ENCODE measurements at regions not wholly inside any gene's neighbourhood (a gene's known extent, or its start where the extent isn't known, plus 50 kb on each side); places are given as distances from the start of the nearest gene placed in this dataset.
A peak's percentile ranks its signal among the peaks of the same experiment; 100 is the strongest.
"Not testable (repeated sequence)": the region's sequence is repeated elsewhere in the genome, so short reads cannot be mapped to it uniquely, and the experiment has no call there.

GRCh38 chr7:79979437-79979836, 155.2 kb upstream of the GNAI1 start:
- DNase-seq: no peak
- no peak for ATAC-seq
- peaks cover 5% of the 10 kb centered on the region for H3K4me1 Mint-ChIP-seq
- intact Hi-C loops (cut with DNase I, micrococcal nuclease): no loop called here
- no peak overlapping the region for H3K4me3 Mint-ChIP-seq
- no peaks in the 10 kb centered on the region for H3K36me3 Mint-ChIP-seq (ENCODE audit: low read depth)
- ChIA-PET POLR2A (interaction anchor here (0.6 kb wide), 1 partner anchor 574 kb away, joined by 5 read pairs; no protein-coding TSS in a partner anchor), CTCF (interaction anchor here (0.5 kb wide), 1 partner anchor 55 kb away, joined by 3 read pairs; no protein-coding TSS in a partner anchor)
- no peaks in the 10 kb centered on the region for H3K9me3 Mint-ChIP-seq (ENCODE audit: low read depth)
- H3K27me3 Mint-ChIP-seq: no peaks in the 10 kb centered on the region
- H3K27ac Mint-ChIP-seq: no peak overlapping the region

GRCh38 chr7:79977481-79977880, 157.2 kb upstream of the GNAI1 start:
- no peaks in the 10 kb centered on the region for H3K36me3 Mint-ChIP-seq (ENCODE audit: low read depth)
- no peak overlapping the region for H3K27ac Mint-ChIP-seq
- ChIA-PET POLR2A (no interaction called here), CTCF (no interaction called here)
- DNase-seq (no peak), ATAC-seq (no peak)
- no peaks in the 10 kb centered on the region for H3K27me3 Mint-ChIP-seq
- H3K4me3 Mint-ChIP-seq: no peak overlapping the region
- intact Hi-C loops (cut with DNase I, micrococcal nuclease): no loop called here
- no peaks in the 10 kb centered on the region for H3K9me3 Mint-ChIP-seq (ENCODE audit: low read depth)
- peaks cover 5% of the 10 kb centered on the region for H3K4me1 Mint-ChIP-seq

- not testable (repeated sequence) for H3K9me3 Mint-ChIP-seq (ENCODE audit: low read depth); H3K36me3 Mint-ChIP-seq (ENCODE audit: low read depth)
- peak; percentile 31 for DNase-seq
Observed at GRCh38 chr7:79976711-79977020, 158.0 kb upstream of the GNAI1 start.

GRCh38 chr7:79975986-79976710, 158.5 kb upstream of the GNAI1 start:
- H3K27me3 Mint-ChIP-seq; intact Hi-C loops (cut with DNase I, micrococcal nuclease); H3K9me3 Mint-ChIP-seq (ENCODE audit: low read depth); H3K36me3 Mint-ChIP-seq (ENCODE audit: low read depth); H3K4me1 Mint-ChIP-seq; DNase-seq; POLR2A ChIA-PET; ATAC-seq; H3K27ac Mint-ChIP-seq: not testable (repeated sequence)
- CTCF ChIA-PET: interaction anchor here (0.6 kb wide), 2 partner anchors 470 to 480 kb away, joined by 3 read pairs; no protein-coding TSS in a partner anchor
- peak overlapping the region; percentile 47 for H3K4me3 Mint-ChIP-seq

More at GRCh38 chr7:79976711-79977020, 158.0 kb upstream of the GNAI1 start:
- intact Hi-C loops (cut with DNase I, micrococcal nuclease); H3K27ac Mint-ChIP-seq; H3K27me3 Mint-ChIP-seq; POLR2A ChIA-PET; H3K4me1 Mint-ChIP-seq: not testable (repeated sequence)
- ATAC-seq: peak; percentile 63
- CTCF ChIA-PET: interaction anchor here (0.6 kb wide), 2 partner anchors 469 to 480 kb away, joined by 3 read pairs; no protein-coding TSS in a partner anchor
- H3K4me3 Mint-ChIP-seq: peak overlapping the region; percentile 47

- POLR2A ChIA-PET: no interaction called here
- intact Hi-C loops (cut with DNase I, micrococcal nuclease): no loop called here
- ATAC-seq (no peak), DNase-seq (no peak)
- Mint-ChIP-seq H3K27me3 (no peaks in the 10 kb centered on the region), H3K4me1 (peaks cover 5% of the 10 kb centered on the region), H3K9me3 (ENCODE audit: low read depth) (no peaks in the 10 kb centered on the region), H3K4me3 (no peak overlapping the region), H3K27ac (no peak overlapping the region), H3K36me3 (ENCODE audit: low read depth) (no peaks in the 10 kb centered on the region)
- CTCF ChIA-PET: interaction anchor here (0.6 kb wide), 1 partner anchor 62 kb away, joined by 4 read pairs; no protein-coding TSS in a partner anchor
Observed at GRCh38 chr7:79973455-79973854, 161.2 kb upstream of the GNAI1 start.

GRCh38 chr7:79971058-79971457, 163.6 kb upstream of the GNAI1 start:
- Mint-ChIP-seq H3K27me3 (no peaks in the 10 kb centered on the region), H3K36me3 (ENCODE audit: low read depth) (no peaks in the 10 kb centered on the region), H3K4me1 (no peaks in the 10 kb centered on the region), H3K27ac (no peak overlapping the region), H3K9me3 (ENCODE audit: low read depth) (no peaks in the 10 kb centered on the region), H3K4me3 (no peak overlapping the region)
- ATAC-seq (no peak), DNase-seq (no peak)
- intact Hi-C loops (cut with DNase I, micrococcal nuclease): no loop called here
- ChIA-PET CTCF (no interaction called here), POLR2A (no interaction called here)

- intact Hi-C loops (cut with DNase I, micrococcal nuclease): no loop called here
- no peak overlapping the region for H3K4me3 Mint-ChIP-seq
- ChIA-PET CTCF (no interaction called here), POLR2A (no interaction called here)
- no peak overlapping the region for H3K27ac Mint-ChIP-seq
- DNase-seq: no peak
- no peaks in the 10 kb centered on the region for H3K36me3 Mint-ChIP-seq (ENCODE audit: low read depth)
- no peaks in the 10 kb centered on the region for H3K9me3 Mint-ChIP-seq (ENCODE audit: low read depth)
- ATAC-seq: no peak
- H3K4me1 Mint-ChIP-seq: no peaks in the 10 kb centered on the region
- no peaks in the 10 kb centered on the region for H3K27me3 Mint-ChIP-seq
Observed at GRCh38 chr7:79968894-79969293, 165.7 kb upstream of the GNAI1 start.

GRCh38 chr7:79968077-79968648, 166.5 kb upstream of the GNAI1 start:
- no peak overlapping the region for H3K4me3 Mint-ChIP-seq
- DNase-seq (no peak), ATAC-seq (no peak)
- no peaks in the 10 kb centered on the region for H3K36me3 Mint-ChIP-seq (ENCODE audit: low read depth)
- ChIA-PET POLR2A (no interaction called here), CTCF (no interaction called here)
- no peaks in the 10 kb centered on the region for H3K4me1 Mint-ChIP-seq
- H3K27me3 Mint-ChIP-seq: no peaks in the 10 kb centered on the region
- H3K27ac Mint-ChIP-seq: no peak overlapping the region
- intact Hi-C loops (cut with DNase I, micrococcal nuclease): no loop called here
- H3K9me3 Mint-ChIP-seq (ENCODE audit: low read depth): no peaks in the 10 kb centered on the region

GRCh38 chr7:79965946-79966345, 168.7 kb upstream of the GNAI1 start:
- DNase-seq (no peak), ATAC-seq (no peak)
- intact Hi-C loops (cut with DNase I, micrococcal nuclease): no loop called here
- Mint-ChIP-seq H3K27ac (no peak overlapping the region), H3K36me3 (ENCODE audit: low read depth) (no peaks in the 10 kb centered on the region), H3K9me3 (ENCODE audit: low read depth) (no peaks in the 10 kb centered on the region), H3K4me1 (no peaks in the 10 kb centered on the region), H3K4me3 (no peak overlapping the region), H3K27me3 (no peaks in the 10 kb centered on the region)
- CTCF ChIA-PET: interaction anchor here (1.2 kb wide), 1 partner anchor 132 kb away, joined by 3 read pairs; no protein-coding TSS in a partner anchor
- POLR2A ChIA-PET: no interaction called here

- H3K27me3 Mint-ChIP-seq: no peaks in the 10 kb centered on the region
- CTCF ChIA-PET: no interaction called here
- intact Hi-C loops (cut with DNase I, micrococcal nuclease): no loop called here
- POLR2A ChIA-PET: no interaction called here
- H3K27ac Mint-ChIP-seq: no peak overlapping the region
- ATAC-seq: no peak
- H3K4me1 Mint-ChIP-seq: no peaks in the 10 kb centered on the region
- H3K9me3 Mint-ChIP-seq (ENCODE audit: low read depth): no peaks in the 10 kb centered on the region
- H3K36me3 Mint-ChIP-seq (ENCODE audit: low read depth): no peaks in the 10 kb centered on the region
- DNase-seq: no peak
- H3K4me3 Mint-ChIP-seq: no peak overlapping the region
Observed at GRCh38 chr7:79964463-79964862, 170.2 kb upstream of the GNAI1 start.

- H3K4me3 Mint-ChIP-seq: no peak overlapping the region
Observed at GRCh38 chr7:79953130-79953529, 181.5 kb upstream of the GNAI1 start.

GRCh38 chr7:79952399-79952798, 182.2 kb upstream of the GNAI1 start:
- ATAC-seq: no peak
- no peak for DNase-seq
- ChIA-PET CTCF (no interaction called here), POLR2A (no interaction called here)
- Mint-ChIP-seq H3K27me3 (no peaks in the 10 kb centered on the region), H3K36me3 (ENCODE audit: low read depth) (no peaks in the 10 kb centered on the region), H3K9me3 (ENCODE audit: low read depth) (no peaks in the 10 kb centered on the region), H3K4me3 (no peak overlapping the region), H3K4me1 (no peaks in the 10 kb centered on the region), H3K27ac (no peak overlapping the region)
- intact Hi-C loops (cut with DNase I, micrococcal nuclease): no loop called here

More at GRCh38 chr7:79953130-79953529, 181.5 kb upstream of the GNAI1 start:
- POLR2A ChIA-PET: no interaction called here
- H3K36me3 Mint-ChIP-seq (ENCODE audit: low read depth): no peaks in the 10 kb centered on the region
- CTCF ChIA-PET: no interaction called here
- no peaks in the 10 kb centered on the region for H3K9me3 Mint-ChIP-seq (ENCODE audit: low read depth)
- no peak overlapping the region for H3K27ac Mint-ChIP-seq
- intact Hi-C loops (cut with DNase I, micrococcal nuclease): no loop called here
- ATAC-seq: no peak
- no peaks in the 10 kb centered on the region for H3K27me3 Mint-ChIP-seq
- DNase-seq: no peak
- no peaks in the 10 kb centered on the region for H3K4me1 Mint-ChIP-seq

All from activated CD4-positive, alpha-beta T cell treated with anti-CD3 and anti-CD28 coated beads for 36 hours (primary cell).